ENCODE measurements at regions not wholly inside any gene's neighbourhood (a gene's known extent, or its start where the extent isn't known, plus 50 kb on each side); places are given as distances from the start of the nearest gene placed in this dataset.

- no peak for TF ChIP-seq CTCF (IDR thresholded peaks at IDR 0.05; ENCODE audit: control extremely low read depth, extremely low read depth)
- H3K27ac ChIP-seq (ENCODE audit: low read depth in 1 of 2, low read length in 1 of 2), result peak overlapping the region in 1 of 2 donors; percentile 57
- 90 to 94% methylated on average over 8 of the region's 8 CpGs for WGBS, 2 donors
- ATAC-seq (ENCODE audit: insufficient read depth, low FRiP score) (no peak), DNase-seq (no peak)
- peaks cover 0 to 25% (median 4%) of the 10 kb centered on the region in 5 donors for H3K4me1 ChIP-seq (ENCODE audit: control insufficient read depth in 5 of 5, insufficient read depth in 5 of 5, low read length in 5 of 5)
- H3K9ac ChIP-seq (ENCODE audit: insufficient read depth in 1 of 2, low read length in 2 of 2), result no peak overlapping the region
- no peaks in the 10 kb centered on the region for H3K27me3 ChIP-seq (ENCODE audit: control insufficient read depth in 3 of 3, insufficient read depth in 3 of 3, low read length in 2 of 3)
- no peaks in the 10 kb centered on the region for H3K9me3 ChIP-seq (ENCODE audit: control insufficient read depth in 4 of 4, insufficient read depth in 3 of 4, low read length in 3 of 4)
- H3K4me3 ChIP-seq, result no peak overlapping the region
- H3K36me3 ChIP-seq (ENCODE audit: control insufficient read depth in 4 of 4, insufficient read depth in 4 of 4, low read length in 4 of 4), result no peaks in the 10 kb centered on the region
These were observed 168.0 kb upstream of the IER5L start for GRCh38 chr9:129346046-129346445.

GRCh38 chr9:129344641-129345495 lies 166.8 kb upstream of the IER5L start:
- TF ChIP-seq CTCF (IDR thresholded peaks at IDR 0.05; ENCODE audit: control extremely low read depth, extremely low read depth), result no peak
- Histone ChIP-seq H3K36me3 (ENCODE audit: control insufficient read depth in 4 of 4, insufficient read depth in 4 of 4, low read length in 4 of 4) (no peaks in the 10 kb centered on the region), H3K27me3 (ENCODE audit: control insufficient read depth in 3 of 3, insufficient read depth in 3 of 3, low read length in 2 of 3) (no peaks in the 10 kb centered on the region), H3K4me3 (no peak overlapping the region), H3K9ac (ENCODE audit: insufficient read depth in 1 of 2, low read length in 2 of 2) (no peak overlapping the region), H3K4me1 (ENCODE audit: control insufficient read depth in 5 of 5, insufficient read depth in 5 of 5, low read length in 5 of 5) (peaks cover 0 to 19% (median 10%) of the 10 kb centered on the region in 5 donors), H3K27ac (ENCODE audit: low read depth in 1 of 2, low read length in 1 of 2) (peak overlapping the region in 1 of 2 donors; percentile 52), H3K9me3 (ENCODE audit: control insufficient read depth in 4 of 4, insufficient read depth in 3 of 4, low read length in 3 of 4) (peaks cover 0 to 2% (median 0%) of the 10 kb centered on the region in 4 donors)
- 50 to 69% methylated on average over 11 of the region's 11 CpGs for WGBS, 2 donors
- no peak for ATAC-seq (ENCODE audit: insufficient read depth, low FRiP score)
- DNase-seq, result peak in 1 of 3 donors; percentile 4

- ATAC-seq (ENCODE audit: insufficient read depth, low FRiP score) (peak; percentile 56), DNase-seq (peak in 2 of 3 donors; percentile 55 to 73)
- no peak overlapping the region for H3K9ac ChIP-seq (ENCODE audit: insufficient read depth in 1 of 2, low read length in 2 of 2)
- no peak for TF ChIP-seq CTCF (IDR thresholded peaks at IDR 0.05; ENCODE audit: control extremely low read depth, extremely low read depth)
- no peak overlapping the region for H3K4me3 ChIP-seq
- 40 to 60% methylated on average over 28 of the region's 28 CpGs for WGBS, 2 donors
- H3K4me1 ChIP-seq (ENCODE audit: control insufficient read depth in 5 of 5, insufficient read depth in 5 of 5, low read length in 5 of 5), result peaks cover 0 to 27% (median 14%) of the 10 kb centered on the region in 5 donors
- H3K9me3 ChIP-seq (ENCODE audit: control insufficient read depth in 4 of 4, insufficient read depth in 3 of 4, low read length in 3 of 4), result peaks cover 0 to 2% (median 0%) of the 10 kb centered on the region in 4 donors
- H3K27ac ChIP-seq (ENCODE audit: low read depth in 1 of 2, low read length in 1 of 2), result peak overlapping the region in 1 of 2 donors; percentile 75
- no peaks in the 10 kb centered on the region for H3K27me3 ChIP-seq (ENCODE audit: control insufficient read depth in 3 of 3, insufficient read depth in 3 of 3, low read length in 2 of 3)
- no peaks in the 10 kb centered on the region for H3K36me3 ChIP-seq (ENCODE audit: control insufficient read depth in 4 of 4, insufficient read depth in 4 of 4, low read length in 4 of 4)
These were observed 165.6 kb upstream of the IER5L start for GRCh38 chr9:129343424-129344375.

Data from lung (tissue), 11 donors.